H1 (cell line): ENCODE measurements at regions not wholly inside any gene's neighbourhood (a gene's known extent, or its start where the extent isn't known, plus 50 kb on each side); places are given as distances from the start of the nearest gene placed in this dataset.

Experiments
- YY1 ChIP-seq: IDR thresholded peaks from 2 replicates; pipeline ENCODE4 v1.6.1; 2011; ENCODE audit warnings: low read depth, mild to moderate bottlenecking, low read length
- TF ChIP-seq, protein P1 (sequence below): IDR thresholded peaks from 2 replicates; pipeline ENCODE4 v1.6.1; 2011; ENCODE audit warnings: low read depth, mild to moderate bottlenecking, low read length; ENCODE audit not compliant: insufficient read depth

DNA sequence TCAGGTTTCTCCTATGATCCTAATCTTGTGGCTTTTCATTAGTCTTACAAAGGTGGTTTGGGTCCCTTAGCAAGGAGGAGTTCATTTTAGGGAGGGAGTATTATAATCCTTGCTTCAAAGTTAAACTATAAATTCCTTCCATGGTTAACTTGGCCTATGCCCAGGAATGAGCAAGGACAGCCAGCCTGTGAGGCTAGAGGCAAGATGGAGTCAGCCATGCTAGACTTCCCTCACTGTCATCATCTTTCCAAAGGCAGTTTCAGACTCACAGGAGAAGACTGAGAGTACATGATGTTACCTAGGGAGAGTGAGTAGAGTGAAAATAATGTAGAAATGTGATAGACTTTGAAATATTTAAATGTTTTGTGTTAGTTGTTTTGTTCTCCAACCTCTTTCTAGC, 192.3 kb downstream of the GPAT3 start (continued):
- TF ChIP-seq YY1 = no peak
- TF ChIP-seq, protein P1, sequence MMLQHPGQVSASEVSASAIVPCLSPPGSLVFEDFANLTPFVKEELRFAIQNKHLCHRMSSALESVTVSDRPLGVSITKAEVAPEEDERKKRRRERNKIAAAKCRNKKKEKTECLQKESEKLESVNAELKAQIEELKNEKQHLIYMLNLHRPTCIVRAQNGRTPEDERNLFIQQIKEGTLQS = no peak
